ENCODE measurements at regions not wholly inside any gene's neighbourhood (a gene's known extent, or its start where the extent isn't known, plus 50 kb on each side); places are given as distances from the start of the nearest gene placed in this dataset.

- no peaks in the 10 kb centered on the region for H3K9me3 ChIP-seq (ENCODE audit: low read depth)
- H3K4me1 ChIP-seq: no peaks in the 10 kb centered on the region
- H3K27ac ChIP-seq: no peak overlapping the region
- no peak overlapping the region for H3K9ac ChIP-seq
- H3F3A ChIP-seq (ENCODE audit: low read depth): no peaks in the 10 kb centered on the region
- Mint-ChIP-seq H3K4me1 (no peaks in the 10 kb centered on the region), H3K4me3 (no peak overlapping the region), H3K27ac (no peak overlapping the region), H3K27me3 (ENCODE audit: insufficient read depth, low read depth) (no peaks in the 10 kb centered on the region), H3K9me3 (peaks cover 6% of the 10 kb centered on the region), H3K36me3 (no peaks in the 10 kb centered on the region)
- no peak overlapping the region for H3K4me2 ChIP-seq
- no peaks in the 10 kb centered on the region for H3K36me3 ChIP-seq
- TF ChIP-seq CTCF (IDR thresholded peaks at IDR 0.05) (no peak), EZH2 (IDR thresholded peaks at IDR 0.05) (no peak), EZH2phosphoT487 (IDR thresholded peaks at IDR 0.05) (no peak)
- H3K4me3 ChIP-seq: no peak overlapping the region
- no peaks in the 10 kb centered on the region for H4K20me1 ChIP-seq (ENCODE audit: low read depth)
- no peaks in the 10 kb centered on the region for H3K27me3 ChIP-seq
- no peak overlapping the region for H2AFZ ChIP-seq (replicated peaks)
- no peak for DNase-seq (ENCODE audit: low spot score)
- H3K79me2 ChIP-seq (ENCODE audit: low read depth): no peaks in the 10 kb centered on the region
These were observed 120.6 kb downstream of the FASLG start for GRCh38 chr1:172779491-172779890.

- Mint-ChIP-seq H3K36me3 (no peaks in the 10 kb centered on the region), H3K27ac (no peak overlapping the region), H3K4me3 (no peak overlapping the region), H3K4me1 (no peaks in the 10 kb centered on the region), H3K9me3 (peaks cover 6% of the 10 kb centered on the region), H3K27me3 (ENCODE audit: insufficient read depth, low read depth) (no peaks in the 10 kb centered on the region)
- Histone ChIP-seq H3K4me2 (no peak overlapping the region), H3K4me3 (no peak overlapping the region), H3K9ac (no peak overlapping the region), H3K4me1 (no peaks in the 10 kb centered on the region), H2AFZ (replicated peaks) (no peak overlapping the region), H3K36me3 (no peaks in the 10 kb centered on the region), H4K20me1 (ENCODE audit: low read depth) (no peaks in the 10 kb centered on the region), H3K79me2 (ENCODE audit: low read depth) (no peaks in the 10 kb centered on the region), H3K9me3 (ENCODE audit: low read depth) (no peaks in the 10 kb centered on the region), H3F3A (ENCODE audit: low read depth) (no peaks in the 10 kb centered on the region), H3K27me3 (no peaks in the 10 kb centered on the region), H3K27ac (no peak overlapping the region)
- DNase-seq (ENCODE audit: low spot score): no peak
- TF ChIP-seq EZH2 (IDR thresholded peaks at IDR 0.05) (no peak), EZH2phosphoT487 (IDR thresholded peaks at IDR 0.05) (no peak), CTCF (IDR thresholded peaks at IDR 0.05) (no peak)
These were observed 122.7 kb downstream of the FASLG start for GRCh38 chr1:172781513-172782140.

- Histone ChIP-seq H3F3A (ENCODE audit: low read depth) (no peaks in the 10 kb centered on the region), H3K36me3 (no peaks in the 10 kb centered on the region), H3K4me2 (no peak overlapping the region), H3K27ac (no peak overlapping the region), H3K27me3 (no peaks in the 10 kb centered on the region), H3K9ac (no peak overlapping the region), H2AFZ (replicated peaks) (no peak overlapping the region), H3K4me3 (no peak overlapping the region), H3K9me3 (ENCODE audit: low read depth) (no peaks in the 10 kb centered on the region), H4K20me1 (ENCODE audit: low read depth) (no peaks in the 10 kb centered on the region), H3K4me1 (no peaks in the 10 kb centered on the region), H3K79me2 (ENCODE audit: low read depth) (no peaks in the 10 kb centered on the region)
- Mint-ChIP-seq H3K4me3 (no peak overlapping the region), H3K27ac (no peak overlapping the region), H3K27me3 (ENCODE audit: insufficient read depth, low read depth) (no peaks in the 10 kb centered on the region), H3K36me3 (no peaks in the 10 kb centered on the region), H3K4me1 (no peaks in the 10 kb centered on the region), H3K9me3 (no peaks in the 10 kb centered on the region)
- TF ChIP-seq EZH2 (IDR thresholded peaks at IDR 0.05): no peak
- no peak for TF ChIP-seq CTCF (IDR thresholded peaks at IDR 0.05)
- TF ChIP-seq EZH2phosphoT487 (IDR thresholded peaks at IDR 0.05): no peak
- DNase-seq (ENCODE audit: low spot score): no peak
These were observed 130.9 kb downstream of the FASLG start for GRCh38 chr1:172789840-172790239.
